ENCODE measurements at regions not wholly inside any gene's neighbourhood (a gene's known extent, or its start where the extent isn't known, plus 50 kb on each side); places are given as distances from the start of the nearest gene placed in this dataset.

DNA sequence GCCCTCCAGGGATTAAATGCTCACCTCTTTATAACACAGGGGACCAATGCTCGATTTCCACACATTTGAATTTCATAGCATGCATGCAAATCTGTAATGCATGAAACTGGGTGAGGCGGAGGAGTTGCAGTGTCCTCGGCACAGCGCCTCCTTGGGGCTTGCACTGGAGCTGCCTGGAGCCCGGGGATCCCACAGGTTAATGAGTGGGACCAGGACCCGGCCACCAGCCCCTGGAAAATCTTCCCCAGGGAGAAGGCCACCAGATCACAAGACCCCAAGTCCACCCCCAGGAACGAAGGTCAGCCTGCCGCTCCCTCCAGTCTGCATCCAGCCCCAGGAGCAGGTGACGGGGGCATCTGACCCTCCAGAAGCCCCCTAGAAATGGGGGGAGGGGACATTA lies 119.1 kb downstream of the MN1 start:
- WGBS, 5 donors, result 64 to 74% (median 71%) methylated on average over 9 of the region's 9 CpGs
- H3K27me3 ChIP-seq, result no peaks in the 10 kb centered on the region
- H3K4me3 ChIP-seq, result no peak overlapping the region
- H3K4me1 ChIP-seq, result peaks cover 13 to 29% (median 24%) of the 10 kb centered on the region in 4 donors
- TF ChIP-seq POLR2A (IDR thresholded peaks at IDR 0.05), result no peak
- no peak for TF ChIP-seq EP300 (IDR thresholded peaks at IDR 0.05)
- no peak for TF ChIP-seq POLR2AphosphoS5 (IDR thresholded peaks at IDR 0.05)
- TF ChIP-seq, protein P1, sequence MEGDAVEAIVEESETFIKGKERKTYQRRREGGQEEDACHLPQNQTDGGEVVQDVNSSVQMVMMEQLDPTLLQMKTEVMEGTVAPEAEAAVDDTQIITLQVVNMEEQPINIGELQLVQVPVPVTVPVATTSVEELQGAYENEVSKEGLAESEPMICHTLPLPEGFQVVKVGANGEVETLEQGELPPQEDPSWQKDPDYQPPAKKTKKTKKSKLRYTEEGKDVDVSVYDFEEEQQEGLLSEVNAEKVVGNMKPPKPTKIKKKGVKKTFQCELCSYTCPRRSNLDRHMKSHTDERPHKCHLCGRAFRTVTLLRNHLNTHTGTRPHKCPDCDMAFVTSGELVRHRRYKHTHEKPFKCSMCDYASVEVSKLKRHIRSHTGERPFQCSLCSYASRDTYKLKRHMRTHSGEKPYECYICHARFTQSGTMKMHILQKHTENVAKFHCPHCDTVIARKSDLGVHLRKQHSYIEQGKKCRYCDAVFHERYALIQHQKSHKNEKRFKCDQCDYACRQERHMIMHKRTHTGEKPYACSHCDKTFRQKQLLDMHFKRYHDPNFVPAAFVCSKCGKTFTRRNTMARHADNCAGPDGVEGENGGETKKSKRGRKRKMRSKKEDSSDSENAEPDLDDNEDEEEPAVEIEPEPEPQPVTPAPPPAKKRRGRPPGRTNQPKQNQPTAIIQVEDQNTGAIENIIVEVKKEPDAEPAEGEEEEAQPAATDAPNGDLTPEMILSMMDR (IDR thresholded peaks at IDR 0.05), result no peak
- DNase-seq, result no peak
- no peaks in the 10 kb centered on the region for H3K9me3 ChIP-seq
- H3K27ac ChIP-seq, result no peak overlapping the region
- intact Hi-C loops (cut with DNase I; ENCODE audit: low total_unique reads), result no loop called here
- no peaks in the 10 kb centered on the region for H3K36me3 ChIP-seq

DNA sequence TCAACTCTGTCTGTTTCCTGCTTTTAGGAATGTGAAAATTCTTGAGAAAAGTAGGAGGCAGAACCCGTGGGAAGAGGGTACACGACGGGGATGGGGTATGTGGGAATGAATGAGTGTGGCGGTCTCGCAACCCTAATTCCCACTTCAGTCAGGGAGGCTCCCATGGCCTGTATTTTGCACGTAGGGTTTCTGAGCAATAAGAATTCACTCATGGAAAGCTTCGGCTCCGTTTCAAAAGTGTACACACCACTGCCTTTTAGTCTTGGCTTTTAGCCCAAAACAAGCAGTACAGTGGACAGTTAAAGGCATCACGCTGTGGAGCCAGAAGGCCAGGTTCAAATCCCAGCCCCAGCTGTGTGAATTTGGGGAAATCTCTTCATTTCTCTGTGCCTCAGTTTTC lies 116.7 kb downstream of the MN1 start:
- no peak overlapping the region for H3K4me3 ChIP-seq
- H3K27me3 ChIP-seq, result no peaks in the 10 kb centered on the region
- DNase-seq, result peak in 1 of 2 donors; percentile 65
- no peaks in the 10 kb centered on the region for H3K36me3 ChIP-seq
- no peaks in the 10 kb centered on the region for H3K9me3 ChIP-seq
- no peak for TF ChIP-seq EP300 (IDR thresholded peaks at IDR 0.05)
- TF ChIP-seq POLR2A (IDR thresholded peaks at IDR 0.05), result no peak
- TF ChIP-seq POLR2AphosphoS5 (IDR thresholded peaks at IDR 0.05), result no peak
- TF ChIP-seq, protein P1 (IDR thresholded peaks at IDR 0.05), result no peak
- 34 to 63% (median 48%) methylated on average over 9 of the region's 9 CpGs for WGBS, 5 donors
- peaks cover 13 to 30% (median 24%) of the 10 kb centered on the region in 4 donors for H3K4me1 ChIP-seq
- intact Hi-C loops (cut with DNase I; ENCODE audit: low total_unique reads), result no loop called here
- H3K27ac ChIP-seq, result peak overlapping the region in 4 of 5 donors; percentile 80 to 90 (median 82)

DNA sequence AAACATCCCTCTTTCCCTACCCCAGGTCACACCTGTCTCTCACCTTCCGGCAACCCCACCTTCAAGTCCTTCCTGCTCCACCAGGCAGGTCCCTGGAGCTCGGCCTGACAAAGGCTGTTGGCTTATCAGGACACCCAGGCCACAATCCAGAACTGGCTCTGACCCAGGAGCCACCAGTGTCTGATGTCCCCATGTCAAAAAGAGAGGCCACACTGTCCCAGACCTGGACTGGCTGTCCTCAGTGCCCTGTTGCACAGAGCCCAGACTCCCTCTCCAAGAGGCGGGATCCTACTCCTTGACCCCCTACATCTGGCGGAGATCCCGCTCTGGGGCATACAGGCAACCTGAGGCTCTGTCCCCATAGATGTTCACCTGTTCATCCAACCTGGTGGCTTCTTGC lies 116.0 kb downstream of the MN1 start:
- Histone ChIP-seq H3K4me3 (no peak overlapping the region), H3K9me3 (no peaks in the 10 kb centered on the region), H3K27ac (peak overlapping the region; percentile 52 to 90 (median 82)), H3K36me3 (no peaks in the 10 kb centered on the region), H3K27me3 (no peaks in the 10 kb centered on the region), H3K4me1 (peaks cover 13 to 30% (median 24%) of the 10 kb centered on the region in 4 donors)
- 78 to 87% (median 80%) methylated on average over 5 of the region's 5 CpGs for WGBS, 5 donors
- TF ChIP-seq, protein P1 (IDR thresholded peaks at IDR 0.05), result no peak
- TF ChIP-seq POLR2AphosphoS5 (IDR thresholded peaks at IDR 0.05) (no peak), EP300 (IDR thresholded peaks at IDR 0.05) (no peak), POLR2A (IDR thresholded peaks at IDR 0.05) (no peak)
- DNase-seq, result peak; percentile 25 to 36
- intact Hi-C loops (cut with DNase I; ENCODE audit: low total_unique reads), result no loop called here

DNA sequence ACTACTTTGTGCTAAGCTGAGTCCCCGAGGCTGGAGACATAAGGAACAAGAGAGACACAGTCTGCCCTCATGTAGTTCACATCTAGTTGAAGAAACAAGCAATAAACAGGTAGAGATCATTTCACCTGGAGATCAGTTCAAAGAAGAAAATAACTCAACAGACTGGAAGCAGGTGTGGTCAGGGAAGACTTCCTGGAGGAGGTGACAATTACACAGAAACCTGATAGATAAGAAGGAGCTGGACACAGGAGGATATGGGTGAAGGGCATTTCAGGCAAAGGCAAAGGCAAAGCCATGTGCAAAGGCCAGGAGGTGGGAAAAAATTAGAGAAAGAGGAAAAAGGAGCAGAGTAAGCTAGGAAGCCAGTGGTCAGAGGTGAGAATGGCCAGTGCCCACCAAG lies 115.6 kb downstream of the MN1 start:
- TF ChIP-seq EP300 (IDR thresholded peaks at IDR 0.05) (no peak), POLR2A (IDR thresholded peaks at IDR 0.05) (no peak), POLR2AphosphoS5 (IDR thresholded peaks at IDR 0.05) (no peak)
- TF ChIP-seq, protein P1 (IDR thresholded peaks at IDR 0.05), result no peak
- peak overlapping the region; percentile 80 to 90 (median 82) for H3K27ac ChIP-seq
- H3K36me3 ChIP-seq, result no peaks in the 10 kb centered on the region
- H3K27me3 ChIP-seq, result no peaks in the 10 kb centered on the region
- no peak for DNase-seq
- H3K4me1 ChIP-seq, result peaks cover 13 to 30% (median 24%) of the 10 kb centered on the region in 4 donors
- intact Hi-C loops (cut with DNase I; ENCODE audit: low total_unique reads), result no loop called here
- no peak overlapping the region for H3K4me3 ChIP-seq
- 79 to 94% (median 85%) methylated on average over 1 of the region's 1 CpG for WGBS, 5 donors
- no peaks in the 10 kb centered on the region for H3K9me3 ChIP-seq

All from stomach (tissue), 8 donors.